ENCODE measurements at regions not wholly inside any gene's neighbourhood (a gene's known extent, or its start where the extent isn't known, plus 50 kb on each side); places are given as distances from the start of the nearest gene placed in this dataset.

DNA sequence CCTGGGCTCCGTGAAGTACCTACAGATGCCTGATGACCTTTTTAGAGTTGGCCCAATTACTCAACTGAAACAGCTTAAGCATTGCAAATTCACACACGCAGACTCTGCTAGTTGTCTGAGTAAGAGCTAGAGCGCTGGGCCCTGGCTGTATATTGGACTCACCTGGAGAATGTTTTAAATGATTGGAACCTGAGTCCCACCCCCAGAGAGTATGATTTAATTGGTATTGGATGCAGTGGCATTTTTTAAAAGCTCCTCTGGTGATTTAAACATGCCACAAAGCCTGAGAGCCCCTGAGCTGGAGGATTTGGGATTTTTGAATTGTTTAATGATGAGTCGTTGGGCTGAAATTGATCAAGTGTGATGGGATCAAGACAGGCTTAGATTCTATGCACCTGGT, 143.9 kb upstream of the SDK2 start:
- ATAC-seq (no peak), DNase-seq (no peak)
- WGBS, 2 donors, result 75 to 82% methylated on average over 4 of the region's 4 CpGs
- TF ChIP-seq, protein P1, sequence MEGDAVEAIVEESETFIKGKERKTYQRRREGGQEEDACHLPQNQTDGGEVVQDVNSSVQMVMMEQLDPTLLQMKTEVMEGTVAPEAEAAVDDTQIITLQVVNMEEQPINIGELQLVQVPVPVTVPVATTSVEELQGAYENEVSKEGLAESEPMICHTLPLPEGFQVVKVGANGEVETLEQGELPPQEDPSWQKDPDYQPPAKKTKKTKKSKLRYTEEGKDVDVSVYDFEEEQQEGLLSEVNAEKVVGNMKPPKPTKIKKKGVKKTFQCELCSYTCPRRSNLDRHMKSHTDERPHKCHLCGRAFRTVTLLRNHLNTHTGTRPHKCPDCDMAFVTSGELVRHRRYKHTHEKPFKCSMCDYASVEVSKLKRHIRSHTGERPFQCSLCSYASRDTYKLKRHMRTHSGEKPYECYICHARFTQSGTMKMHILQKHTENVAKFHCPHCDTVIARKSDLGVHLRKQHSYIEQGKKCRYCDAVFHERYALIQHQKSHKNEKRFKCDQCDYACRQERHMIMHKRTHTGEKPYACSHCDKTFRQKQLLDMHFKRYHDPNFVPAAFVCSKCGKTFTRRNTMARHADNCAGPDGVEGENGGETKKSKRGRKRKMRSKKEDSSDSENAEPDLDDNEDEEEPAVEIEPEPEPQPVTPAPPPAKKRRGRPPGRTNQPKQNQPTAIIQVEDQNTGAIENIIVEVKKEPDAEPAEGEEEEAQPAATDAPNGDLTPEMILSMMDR (IDR thresholded peaks at IDR 0.05), result no peak
- H3K27me3 ChIP-seq, result peaks cover 0 to 28% (median 12%) of the 10 kb centered on the region in 7 donors
- intact Hi-C loops (cut with DNase I), result no loop called here
- H3K27ac ChIP-seq, result no peak overlapping the region
- peaks cover 0 to 30% (median 10%) of the 10 kb centered on the region in 9 donors for H3K4me1 ChIP-seq
- H3K9me3 ChIP-seq, result peaks cover 0 to 8% (median 0%) of the 10 kb centered on the region in 11 donors
- no peak overlapping the region for H3K4me3 ChIP-seq
- H3K36me3 ChIP-seq, result no peaks in the 10 kb centered on the region

DNA sequence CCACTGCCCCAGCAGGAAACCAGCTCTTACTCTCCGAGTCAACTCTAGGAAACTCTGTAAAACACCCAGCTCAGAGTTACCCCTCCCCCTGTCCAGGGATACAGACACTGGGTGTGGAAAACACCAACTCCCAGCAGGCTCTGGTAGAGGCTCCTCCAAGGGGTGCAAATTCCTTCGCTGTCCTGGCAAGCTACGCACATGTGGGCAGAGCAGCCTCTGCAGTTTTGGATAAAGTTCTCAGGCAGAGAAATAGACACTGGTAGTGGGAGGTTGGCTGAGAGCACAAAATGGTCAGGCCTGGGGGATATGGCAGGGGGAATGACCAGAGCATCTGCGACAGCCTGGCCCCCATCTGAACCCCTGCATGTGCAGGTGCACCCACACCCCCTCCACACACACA, 146.9 kb upstream of the SDK2 start:
- intact Hi-C loops (cut with DNase I), result loop anchor here in 1 of 10 donors (10.0 kb wide), 1 partner anchor 196 kb away; no protein-coding TSS in a partner anchor
- no peak overlapping the region for H3K4me3 ChIP-seq
- WGBS, 2 donors, result 91 to 95% methylated on average over 4 of the region's 4 CpGs
- peaks cover 0 to 7% (median 2%) of the 10 kb centered on the region in 7 donors for H3K27me3 ChIP-seq
- DNase-seq, result no peak
- H3K27ac ChIP-seq, result no peak overlapping the region
- H3K9me3 ChIP-seq, result peaks cover 0 to 8% (median 0%) of the 10 kb centered on the region in 11 donors
- TF ChIP-seq, protein P1 (IDR thresholded peaks at IDR 0.05), result no peak
- ATAC-seq, result no peak
- H3K36me3 ChIP-seq, result no peaks in the 10 kb centered on the region
- H3K4me1 ChIP-seq, result peaks cover 0 to 44% (median 16%) of the 10 kb centered on the region in 9 donors

DNA sequence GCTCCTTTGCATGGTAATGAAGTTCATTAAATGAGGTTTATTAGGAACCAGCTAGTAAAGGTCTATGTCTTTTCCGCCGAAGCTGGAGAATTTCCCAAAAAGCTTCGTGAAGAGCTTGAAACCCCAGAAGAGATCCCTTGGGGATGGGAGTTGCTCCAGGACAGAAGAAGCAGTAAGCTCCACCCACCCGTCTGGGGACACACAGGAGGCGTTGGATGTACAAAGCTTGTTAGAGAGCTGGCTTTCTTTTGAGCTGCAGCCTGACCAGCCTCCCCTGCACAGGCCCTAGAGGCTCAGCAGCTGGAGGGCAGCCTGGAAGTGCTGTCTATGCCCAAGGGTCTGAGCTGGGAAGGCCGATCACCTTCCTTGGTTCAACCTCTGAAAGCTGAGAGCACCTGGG, 147.4 kb upstream of the SDK2 start:
- ATAC-seq (no peak), DNase-seq (no peak)
- TF ChIP-seq, protein P1 (IDR thresholded peaks at IDR 0.05), result no peak
- peaks cover 0 to 3% (median 0%) of the 10 kb centered on the region in 7 donors for H3K27me3 ChIP-seq
- H3K27ac ChIP-seq, result no peak overlapping the region
- peaks cover 0 to 8% (median 0%) of the 10 kb centered on the region in 11 donors for H3K9me3 ChIP-seq
- WGBS, 2 donors, result 66 to 76% methylated on average over 6 of the region's 6 CpGs
- no peak overlapping the region for H3K4me3 ChIP-seq
- intact Hi-C loops (cut with DNase I), result loop anchor here in 1 of 10 donors (10.0 kb wide), 1 partner anchor 197 kb away; no protein-coding TSS in a partner anchor
- no peaks in the 10 kb centered on the region for H3K36me3 ChIP-seq
- H3K4me1 ChIP-seq, result peaks cover 0 to 39% (median 10%) of the 10 kb centered on the region in 9 donors

DNA sequence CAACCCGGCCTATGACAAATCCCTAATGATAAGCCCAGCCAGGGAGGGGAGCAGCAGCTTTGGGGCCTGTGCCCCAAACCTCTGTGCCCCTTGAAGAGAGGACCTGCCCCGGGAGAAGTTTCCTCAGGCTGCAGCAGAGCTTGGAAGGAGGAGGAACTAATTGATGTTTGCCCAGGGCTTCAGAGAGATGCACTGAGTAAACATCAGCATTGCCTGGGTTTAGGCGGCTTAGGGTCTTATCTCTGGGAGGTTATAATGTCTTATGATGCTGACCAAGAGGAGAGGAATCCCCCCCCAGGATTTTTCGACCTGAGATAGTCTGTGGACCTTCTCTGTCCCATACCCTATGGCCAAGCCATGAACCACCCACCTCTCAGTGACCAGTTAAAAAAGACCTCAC, 148.7 kb upstream of the SDK2 start:
- Histone ChIP-seq H3K4me3 (no peak overlapping the region), H3K9me3 (peaks cover 0 to 8% (median 0%) of the 10 kb centered on the region in 11 donors), H3K27me3 (peaks cover 0 to 3% (median 0%) of the 10 kb centered on the region in 7 donors), H3K4me1 (peaks cover 0 to 27% (median 10%) of the 10 kb centered on the region in 9 donors), H3K27ac (no peak overlapping the region), H3K36me3 (no peaks in the 10 kb centered on the region)
- intact Hi-C loops (cut with DNase I), result loop anchor here in 1 of 10 donors (10.0 kb wide), 1 partner anchor 198 kb away; no protein-coding TSS in a partner anchor
- TF ChIP-seq, protein P1 (IDR thresholded peaks at IDR 0.05), result no peak
- no peak for ATAC-seq
- 69 to 73% methylated on average over 4 of the region's 4 CpGs for WGBS, 2 donors
- no peak for DNase-seq
